KMS-11 (cell line): ENCODE measurements at regions not wholly inside any gene's neighbourhood (a gene's known extent, or its start where the extent isn't known, plus 50 kb on each side); places are given as distances from the start of the nearest gene placed in this dataset.

ENCODE experiments used
- H2AFZ ChIP-seq: fragments of 200-600 bp; sonication (generic); 2 replicates; pipeline ENCODE4 v1.6.1; 2016; ENCODE audit warnings: antibody characterized with exemption, mixed run types, low read depth
- H3K27ac ChIP-seq: fragments of 200-600 bp; sonication (generic); 2 replicates; pipeline ENCODE4 v1.6.1; 2016; ENCODE audit warnings: mild to moderate bottlenecking, mixed run types
- H3K27me3 ChIP-seq: fragments of 200-600 bp; sonication (generic); 2 replicates; pipeline ENCODE4 v1.6.1; 2017; ENCODE audit warnings: mild to moderate bottlenecking, low read depth, mixed run types, moderate library complexity; ENCODE audit not compliant: insufficient read depth
- H3K36me3 ChIP-seq: fragments of 200-600 bp; sonication (generic); 2 replicates; pipeline ENCODE4 v1.6.1; 2017; ENCODE audit warnings: mild to moderate bottlenecking, mixed run types; ENCODE audit not compliant: insufficient read depth
- H3K4me1 ChIP-seq: fragments of 200-600 bp; sonication (generic); 2 replicates; pipeline ENCODE4 v1.6.1; 2016; ENCODE audit warnings: mild to moderate bottlenecking, low read depth, mixed run types; ENCODE audit not compliant: poor library complexity, severe bottlenecking
- H3K4me2 ChIP-seq: fragments of 200-600 bp; sonication (generic); 2 replicates; pipeline ENCODE4 v1.7.0; 2016; ENCODE audit warnings: mild to moderate bottlenecking, mixed run types
- H3K4me3 ChIP-seq: fragments of 200-600 bp; sonication (generic); IDR thresholded peaks from 2 replicates; pipeline ENCODE4 v1.6.1; 2017; ENCODE audit warnings: low read depth, low read length, mixed read lengths; ENCODE audit not compliant: insufficient read depth
- H3K79me2 ChIP-seq: fragments of 200-600 bp; sonication (generic); 2 replicates; pipeline ENCODE4 v1.6.1; 2016; ENCODE audit warnings: low read depth, mixed run types; ENCODE audit not compliant: insufficient read depth
- H3K9ac ChIP-seq: fragments of 200-600 bp; sonication (generic); 2 replicates; pipeline ENCODE4 v1.6.1; 2016; ENCODE audit warnings: mild to moderate bottlenecking, mixed run types
- H4K20me1 ChIP-seq: fragments of 200-600 bp; sonication (generic); 2 replicates; pipeline ENCODE4 v1.6.1; 2016; ENCODE audit warnings: mild to moderate bottlenecking, mixed run types; ENCODE audit not compliant: insufficient read depth
- TF ChIP-seq, protein P1 (sequence below): fragments of 200-600 bp; sonication (generic); conservative IDR thresholded peaks from 2 replicates; pipeline ENCODE4 v1.6.1; 2017; ENCODE audit warnings: low read depth, mild to moderate bottlenecking, antibody characterized with exemption, low read length, moderate library complexity, mixed read lengths

DNA sequence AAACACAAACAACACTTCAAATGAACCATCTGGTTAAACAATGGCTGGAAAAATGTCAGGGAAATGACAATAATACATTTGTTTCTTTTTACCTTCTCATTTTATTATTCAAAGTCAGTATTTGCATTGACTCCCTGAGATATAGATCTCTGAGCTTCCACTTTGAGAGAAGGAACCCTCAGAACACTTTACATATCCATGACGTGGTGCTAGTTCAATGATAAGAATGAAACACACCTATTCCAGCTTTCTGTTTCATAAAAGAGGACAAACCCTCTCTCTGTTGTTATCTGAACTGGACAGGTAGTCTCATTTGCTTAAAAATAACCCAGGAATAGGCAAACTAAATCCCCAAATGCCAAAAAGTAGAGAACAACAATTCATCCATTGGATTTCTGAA is 65.3 kb upstream of the CCSER1 start:
- Histone ChIP-seq H3K4me1 (no peaks in the 10 kb centered on the region), H3K36me3 (no peaks in the 10 kb centered on the region), H3K9ac (no peak overlapping the region), H3K4me2 (no peak overlapping the region), H3K27me3 (no peaks in the 10 kb centered on the region), H3K79me2 (no peaks in the 10 kb centered on the region), H3K27ac (no peak overlapping the region), H4K20me1 (no peaks in the 10 kb centered on the region), H2AFZ (no peak overlapping the region), H3K4me3 (no peak overlapping the region)
- TF ChIP-seq, protein P1, sequence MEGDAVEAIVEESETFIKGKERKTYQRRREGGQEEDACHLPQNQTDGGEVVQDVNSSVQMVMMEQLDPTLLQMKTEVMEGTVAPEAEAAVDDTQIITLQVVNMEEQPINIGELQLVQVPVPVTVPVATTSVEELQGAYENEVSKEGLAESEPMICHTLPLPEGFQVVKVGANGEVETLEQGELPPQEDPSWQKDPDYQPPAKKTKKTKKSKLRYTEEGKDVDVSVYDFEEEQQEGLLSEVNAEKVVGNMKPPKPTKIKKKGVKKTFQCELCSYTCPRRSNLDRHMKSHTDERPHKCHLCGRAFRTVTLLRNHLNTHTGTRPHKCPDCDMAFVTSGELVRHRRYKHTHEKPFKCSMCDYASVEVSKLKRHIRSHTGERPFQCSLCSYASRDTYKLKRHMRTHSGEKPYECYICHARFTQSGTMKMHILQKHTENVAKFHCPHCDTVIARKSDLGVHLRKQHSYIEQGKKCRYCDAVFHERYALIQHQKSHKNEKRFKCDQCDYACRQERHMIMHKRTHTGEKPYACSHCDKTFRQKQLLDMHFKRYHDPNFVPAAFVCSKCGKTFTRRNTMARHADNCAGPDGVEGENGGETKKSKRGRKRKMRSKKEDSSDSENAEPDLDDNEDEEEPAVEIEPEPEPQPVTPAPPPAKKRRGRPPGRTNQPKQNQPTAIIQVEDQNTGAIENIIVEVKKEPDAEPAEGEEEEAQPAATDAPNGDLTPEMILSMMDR, result no peak

DNA sequence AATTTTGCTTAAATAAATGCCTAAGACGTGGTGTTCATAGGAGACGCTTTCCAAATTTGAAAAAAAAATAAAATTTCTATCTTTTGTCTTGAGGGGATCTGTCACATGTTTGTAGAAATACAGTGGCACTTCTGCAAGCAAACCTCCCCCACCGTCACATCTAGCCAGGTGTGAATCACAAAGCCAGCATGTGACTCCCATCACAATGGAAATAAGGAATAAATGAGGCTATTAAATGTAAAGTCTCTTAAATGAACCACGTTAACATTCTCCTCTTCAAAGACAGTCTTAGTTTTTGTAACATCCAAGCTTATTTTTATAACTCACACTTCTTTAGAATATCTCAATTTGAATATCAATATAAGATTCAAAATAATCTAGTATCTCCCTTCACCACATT is 63.0 kb upstream of the CCSER1 start:
- Histone ChIP-seq H3K79me2 (no peaks in the 10 kb centered on the region), H4K20me1 (no peaks in the 10 kb centered on the region), H3K4me2 (no peak overlapping the region), H3K9ac (no peak overlapping the region), H2AFZ (no peak overlapping the region), H3K27me3 (no peaks in the 10 kb centered on the region), H3K4me3 (no peak overlapping the region), H3K27ac (no peak overlapping the region), H3K36me3 (no peaks in the 10 kb centered on the region), H3K4me1 (no peaks in the 10 kb centered on the region)
- TF ChIP-seq, protein P1, result no peak

DNA sequence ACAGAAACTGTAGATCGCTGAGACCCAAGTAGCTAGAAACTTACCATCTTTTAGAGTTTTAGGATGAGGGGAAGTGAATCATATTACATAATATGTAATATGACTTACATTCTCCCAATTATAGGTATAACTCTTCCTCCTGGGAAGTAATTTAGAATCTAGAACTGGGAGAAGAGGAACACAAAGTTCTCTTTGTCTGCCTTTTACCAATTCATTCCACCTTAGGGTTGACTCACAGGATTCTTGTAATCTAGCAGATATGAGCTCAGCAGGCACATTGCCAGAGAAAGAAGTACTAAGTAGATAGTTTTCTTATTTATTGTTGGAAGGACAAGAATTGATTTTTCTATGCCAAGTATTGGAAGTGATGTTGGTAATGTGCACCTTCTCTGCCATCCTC is 58.0 kb upstream of the CCSER1 start:
- Histone ChIP-seq H3K79me2 (no peaks in the 10 kb centered on the region), H3K4me3 (no peak overlapping the region), H3K4me2 (no peak overlapping the region), H3K27me3 (no peaks in the 10 kb centered on the region), H3K4me1 (no peaks in the 10 kb centered on the region), H3K27ac (no peak overlapping the region), H3K36me3 (no peaks in the 10 kb centered on the region), H3K9ac (no peak overlapping the region), H4K20me1 (no peaks in the 10 kb centered on the region), H2AFZ (no peak overlapping the region)
- TF ChIP-seq, protein P1, result no peak

DNA sequence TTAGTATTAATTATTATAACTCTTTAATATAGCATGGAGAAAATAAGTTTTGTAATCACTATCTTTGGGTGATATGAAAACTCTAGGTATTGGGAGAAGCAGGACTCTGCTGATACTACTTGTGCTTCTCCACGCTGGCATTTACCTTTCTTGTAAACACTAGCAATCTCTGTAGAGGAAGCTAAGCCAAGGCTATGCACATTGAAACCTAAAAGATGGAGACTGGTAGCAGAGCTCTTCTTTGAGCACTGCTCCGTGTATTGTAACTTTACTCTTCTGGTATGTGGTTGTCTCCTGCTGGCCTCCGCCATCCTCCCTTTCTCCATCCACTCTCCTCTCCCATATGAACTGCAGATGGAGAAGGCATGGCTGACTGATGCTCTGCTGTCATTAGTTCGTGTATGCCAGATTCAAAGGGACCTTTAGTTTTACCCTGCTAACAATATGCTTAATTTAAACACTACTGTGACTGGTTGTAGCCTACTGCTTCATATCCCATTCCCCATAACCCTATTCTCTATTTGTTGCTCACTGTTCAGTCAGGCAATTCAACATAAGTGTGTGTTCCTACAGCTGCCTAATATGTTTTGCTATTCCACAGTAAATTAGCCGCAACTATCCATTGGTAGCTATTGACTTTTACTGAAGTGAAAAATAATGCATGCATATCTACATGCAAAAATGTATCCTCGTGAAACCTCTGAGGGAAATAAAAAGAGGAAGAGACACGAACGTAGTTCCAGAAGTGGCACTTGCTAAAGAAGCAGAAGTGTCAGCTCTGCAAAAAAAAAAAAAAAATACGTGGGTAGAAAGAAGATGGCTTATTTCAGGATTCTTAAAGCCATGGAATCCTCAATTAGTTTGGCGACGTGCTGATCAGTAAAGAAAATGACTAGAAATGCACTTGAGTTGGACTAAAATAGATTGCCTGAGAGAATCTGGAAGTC is 55.6 kb upstream of the CCSER1 start:
- Histone ChIP-seq H3K27ac (no peak overlapping the region), H3K27me3 (no peaks in the 10 kb centered on the region; the same call in 1 of the 2 replicates), H3K79me2 (no peaks in the 10 kb centered on the region), H3K36me3 (no peaks in the 10 kb centered on the region), H3K4me2 (no peak overlapping the region), H3K4me3 (no peak overlapping the region), H3K9ac (no peak overlapping the region), H2AFZ (no peak overlapping the region), H4K20me1 (no peaks in the 10 kb centered on the region), H3K4me1 (no peaks in the 10 kb centered on the region)
- TF ChIP-seq, protein P1, result no peak
